ENCODE measurements at regions not wholly inside any gene's neighbourhood (a gene's known extent, or its start where the extent isn't known, plus 50 kb on each side); places are given as distances from the start of the nearest gene placed in this dataset.

GRCh38 chr12:23169012-23169695 is 544.2 kb downstream of the ETNK1 start:
- WGBS, 2 donors: 79 to 85% methylated on average over 4 of the region's 4 CpGs
- Histone ChIP-seq H3K27me3 (no peaks in the 10 kb centered on the region), H3K27ac (no peak overlapping the region), H3K9me3 (no peaks in the 10 kb centered on the region), H3K4me3 (no peak overlapping the region), H3K4me1 (no peaks in the 10 kb centered on the region), H3K36me3 (ENCODE audit: low read depth, missing control alignments) (no peaks in the 10 kb centered on the region)
- intact Hi-C loops (cut with DNase I; ENCODE audit: low total_unique reads): no loop called here
- DNase-seq: no peak
- TF ChIP-seq POLR2A (IDR thresholded peaks at IDR 0.05) (no peak), CTCF (IDR thresholded peaks at IDR 0.05) (no peak)

- Histone ChIP-seq H3K27ac (no peak overlapping the region), H3K27me3 (no peaks in the 10 kb centered on the region), H3K36me3 (ENCODE audit: low read depth, missing control alignments) (no peaks in the 10 kb centered on the region), H3K4me3 (no peak overlapping the region), H3K9me3 (no peaks in the 10 kb centered on the region), H3K4me1 (no peaks in the 10 kb centered on the region)
- intact Hi-C loops (cut with DNase I; ENCODE audit: low total_unique reads): no loop called here
- DNase-seq: no peak
- TF ChIP-seq CTCF (IDR thresholded peaks at IDR 0.05) (no peak), POLR2A (IDR thresholded peaks at IDR 0.05) (no peak)
- 81 to 83% methylated on average over 3 of the region's 3 CpGs for WGBS, 2 donors
Measured at GRCh38 chr12:23169696-23170013, 544.7 kb downstream of the ETNK1 start.

GRCh38 chr12:23174917-23175316 is 549.9 kb downstream of the ETNK1 start:
- Histone ChIP-seq H3K27me3 (no peaks in the 10 kb centered on the region), H3K4me1 (no peaks in the 10 kb centered on the region), H3K27ac (no peak overlapping the region), H3K4me3 (no peak overlapping the region), H3K36me3 (ENCODE audit: low read depth, missing control alignments) (no peaks in the 10 kb centered on the region), H3K9me3 (no peaks in the 10 kb centered on the region)
- intact Hi-C loops (cut with DNase I; ENCODE audit: low total_unique reads): no loop called here
- DNase-seq: no peak
- TF ChIP-seq CTCF (IDR thresholded peaks at IDR 0.05) (no peak), POLR2A (IDR thresholded peaks at IDR 0.05) (no peak)
- WGBS, 2 donors: 6 to 94% methylated on average over 1 of the region's 1 CpG

- WGBS, 2 donors: 76 to 87% methylated on average over 3 of the region's 3 CpGs
- intact Hi-C loops (cut with DNase I; ENCODE audit: low total_unique reads): no loop called here
- H3K9me3 ChIP-seq: no peaks in the 10 kb centered on the region
- H3K4me3 ChIP-seq: no peak overlapping the region
- H3K27ac ChIP-seq: no peak overlapping the region
- H3K4me1 ChIP-seq: no peaks in the 10 kb centered on the region
- TF ChIP-seq POLR2A (IDR thresholded peaks at IDR 0.05): no peak
- no peaks in the 10 kb centered on the region for H3K36me3 ChIP-seq (ENCODE audit: low read depth, missing control alignments)
- no peak for DNase-seq
- H3K27me3 ChIP-seq: no peaks in the 10 kb centered on the region
Measured at GRCh38 chr12:23185346-23185745, 560.4 kb downstream of the ETNK1 start.

- no peaks in the 10 kb centered on the region for H3K36me3 ChIP-seq (ENCODE audit: low read depth, missing control alignments)
- intact Hi-C loops (cut with DNase I; ENCODE audit: low total_unique reads): no loop called here
- H3K9me3 ChIP-seq: no peaks in the 10 kb centered on the region
- H3K4me3 ChIP-seq: no peak overlapping the region
- no peaks in the 10 kb centered on the region for H3K4me1 ChIP-seq
- no peak overlapping the region for H3K27ac ChIP-seq
- no peaks in the 10 kb centered on the region for H3K27me3 ChIP-seq
- DNase-seq: no peak
- TF ChIP-seq POLR2A (IDR thresholded peaks at IDR 0.05) (no peak), CTCF (IDR thresholded peaks at IDR 0.05) (no peak)
Measured at GRCh38 chr12:23186950-23187349, 562.0 kb downstream of the ETNK1 start.

Measured in testis (tissue), 2 donors.